GM23248 (cell line): ENCODE measurements at regions not wholly inside any gene's neighbourhood (a gene's known extent, or its start where the extent isn't known, plus 50 kb on each side); places are given as distances from the start of the nearest gene placed in this dataset.

Experiments used
- EZH2 ChIP-seq: fragments of 200-600 bp; sonication (generic); IDR thresholded peaks from 2 replicates; pipeline ENCODE4 v1.6.1; 2018; ENCODE audit warnings: antibody characterized with exemption, mild to moderate bottlenecking; ENCODE audit not compliant: insufficient read depth, poor library complexity, severe bottlenecking
- EZH2phosphoT487 ChIP-seq: fragments of 200-600 bp; sonication (generic); IDR thresholded peaks from 2 replicates; pipeline ENCODE4 v1.6.1; 2018; ENCODE audit warnings: antibody characterized with exemption, moderate library complexity, mild to moderate bottlenecking, low read depth; ENCODE audit not compliant: insufficient read depth

- TF ChIP-seq EZH2 (no peak), EZH2phosphoT487 (no peak)
Observed at GRCh38 chr6:26170181-26170580, 83.0 kb downstream of the HFE start.
